Mesendoderm (in vitro differentiated cells): ENCODE measurements at regions not wholly inside any gene's neighbourhood (a gene's known extent, or its start where the extent isn't known, plus 50 kb on each side); places are given as distances from the start of the nearest gene placed in this dataset.

Source experiments
- DNase-seq: peaks from one replicate; pipeline ENCODE4 v3.0.0; 2013
- H2AK5ac ChIP-seq: 2 replicates; pipeline ENCODE4 v1.6.1; 2013; ENCODE audit warnings: low read length, inconsistent platforms
- H2BK120ac ChIP-seq: 2 replicates; pipeline ENCODE4 v1.6.1; 2013; ENCODE audit warnings: low read depth, mild to moderate bottlenecking, low read length, moderate library complexity, mixed read lengths
- H2BK15ac ChIP-seq: replicated peaks from 2 replicates; pipeline ENCODE4 v1.6.1; 2013; ENCODE audit warnings: low read depth, mild to moderate bottlenecking, moderate library complexity
- H2BK5ac ChIP-seq: 2 replicates; pipeline ENCODE4 v1.6.1; 2013; ENCODE audit warnings: low read length, inconsistent platforms
- H3K18ac ChIP-seq: 2 replicates; pipeline ENCODE4 v1.6.1; 2013; ENCODE audit warnings: mild to moderate bottlenecking, low read length, mixed read lengths
- H3K23ac ChIP-seq: one replicate; pipeline ENCODE4 v1.6.1; 2013; ENCODE audit warnings: low read length
- H3K27ac ChIP-seq: 2 replicates; pipeline ENCODE4 v1.5.1; 2013; ENCODE audit warnings: low read depth, mild to moderate bottlenecking, inconsistent platforms, low read length, moderate library complexity
- H3K27me3 ChIP-seq: 2 replicates; pipeline ENCODE4 v1.6.1; 2013; ENCODE audit warnings: low read length, control low read depth, mild to moderate bottlenecking, inconsistent platforms; ENCODE audit not compliant: insufficient read depth, poor library complexity
- H3K36me3 ChIP-seq: 2 replicates; pipeline ENCODE4 v1.6.1; 2013; ENCODE audit warnings: low read length, inconsistent platforms; ENCODE audit not compliant: control insufficient read depth, insufficient read depth
- H3K4ac ChIP-seq: one replicate; pipeline ENCODE4 v1.6.1; 2013; ENCODE audit warnings: low read depth, mild to moderate bottlenecking, low read length, moderate library complexity
- H3K4me1 ChIP-seq: 2 replicates; pipeline ENCODE4 v1.6.1; 2013; ENCODE audit warnings: low read depth, low read length, inconsistent platforms; ENCODE audit not compliant: control insufficient read depth
- H3K4me2 ChIP-seq: 2 replicates; pipeline ENCODE4 v1.6.1; 2013; ENCODE audit warnings: low read length
- H3K4me3 ChIP-seq: 2 replicates; pipeline ENCODE4 v1.5.1; 2013; ENCODE audit warnings: mild to moderate bottlenecking, low read length
- H3K56ac ChIP-seq: one replicate; pipeline ENCODE4 v1.6.1; 2013; ENCODE audit warnings: low read length
- H3K79me1 ChIP-seq: 2 replicates; pipeline ENCODE4 v1.6.1; 2013; ENCODE audit warnings: low read length, inconsistent platforms
- H3K79me2 ChIP-seq: 2 replicates; pipeline ENCODE4 v1.6.1; 2013; ENCODE audit warnings: mild to moderate bottlenecking, low read length; ENCODE audit not compliant: control insufficient read depth, insufficient read depth
- H3K9ac ChIP-seq: 2 replicates; pipeline ENCODE4 v1.6.1; 2013; ENCODE audit warnings: low read length, inconsistent platforms
- H4K5ac ChIP-seq: one replicate; pipeline ENCODE4 v1.6.1; 2013; ENCODE audit warnings: low read length
- H4K8ac ChIP-seq: one replicate; pipeline ENCODE4 v1.6.1; 2013; ENCODE audit warnings: low read depth, mild to moderate bottlenecking, control low read depth, low read length, moderate library complexity
- WGBS: extraction: QIAGEN DNeasy Blood & Tissue Kit; methylation state at CpG from one replicate; pipeline ENCODE4 v1.1.7; 2013; ENCODE audit warnings: low lambda C conversion rate, missing lambda C conversion rate; ENCODE audit not compliant: insufficient coverage; ENCODE audit errors: extremely low coverage; 5-methylcytosine and 5-hydroxymethylcytosine counted together

DNA sequence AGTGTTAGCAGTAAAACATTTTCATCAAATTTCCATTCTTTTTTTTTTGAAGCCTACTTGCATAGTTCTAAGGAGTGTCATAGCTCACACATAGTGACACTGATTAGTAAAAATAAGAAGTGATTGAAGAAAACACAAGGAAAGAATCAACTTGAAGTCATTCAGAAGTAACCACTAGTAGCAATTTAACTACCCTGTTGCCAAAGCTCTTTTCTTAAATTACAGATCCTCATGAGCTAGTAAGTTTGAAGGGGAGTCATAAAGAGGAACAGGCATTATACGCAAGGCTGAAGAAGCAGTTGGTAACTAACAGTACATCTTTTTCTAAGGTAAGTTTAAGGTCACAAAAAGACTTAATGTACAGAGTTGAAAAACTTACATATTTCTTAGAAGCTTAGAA, 332.2 kb downstream of the CHRM3 start:
- WGBS: no CpG with 5 or more reads among the region's 1 CpG
- Histone ChIP-seq H3K18ac (no peak overlapping the region), H3K4me3 (no peak overlapping the region), H3K56ac (no peak overlapping the region), H3K4me1 (no peaks in the 10 kb centered on the region), H2BK120ac (no peak overlapping the region), H3K9ac (no peak overlapping the region), H3K23ac (no peak overlapping the region), H3K27ac (no peak overlapping the region), H3K4me2 (no peak overlapping the region), H3K27me3 (no peaks in the 10 kb centered on the region), H3K36me3 (no peaks in the 10 kb centered on the region), H3K79me1 (no peaks in the 10 kb centered on the region), H3K4ac (no peak overlapping the region), H2BK5ac (no peak overlapping the region), H3K79me2 (no peaks in the 10 kb centered on the region), H4K8ac (no peak overlapping the region), H2AK5ac (no peak overlapping the region), H2BK15ac (no peak overlapping the region), H4K5ac (no peak overlapping the region)
- no peak for DNase-seq

DNA sequence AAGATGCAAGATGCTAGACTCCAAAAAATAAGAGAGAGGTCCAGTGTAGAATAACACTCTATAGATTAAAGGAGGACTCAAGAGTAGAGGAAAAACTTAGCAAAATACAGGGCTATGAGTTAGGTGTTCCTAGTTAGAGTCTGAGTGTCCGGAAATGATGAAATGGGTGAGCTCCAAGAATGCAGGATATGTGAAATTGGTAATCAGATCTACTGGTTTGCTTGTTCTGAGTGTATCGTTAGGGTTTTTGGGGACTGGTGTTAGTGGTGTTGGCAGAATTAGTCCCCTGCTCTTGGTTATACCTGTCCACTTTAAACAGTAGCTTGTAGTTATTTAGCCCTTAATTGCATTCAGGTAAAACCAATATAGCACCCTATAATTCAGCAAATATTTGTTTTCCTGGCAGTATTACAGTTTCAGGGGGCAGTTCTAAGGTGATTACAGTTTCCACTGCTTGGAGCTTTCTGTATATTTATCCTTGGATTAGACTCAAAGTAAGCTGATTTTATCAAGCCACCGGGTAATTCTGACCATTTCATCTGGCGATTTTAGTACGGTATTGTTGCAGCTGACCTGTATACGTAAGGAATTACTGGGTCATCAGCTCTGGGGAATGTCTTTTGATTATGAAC, 332.7 kb downstream of the CHRM3 start:
- DNase-seq: no peak
- Histone ChIP-seq H4K5ac (no peak overlapping the region), H2BK120ac (no peak overlapping the region), H3K27me3 (no peaks in the 10 kb centered on the region), H3K4me2 (no peak overlapping the region), H3K36me3 (no peaks in the 10 kb centered on the region), H2BK15ac (no peak overlapping the region), H3K18ac (no peak overlapping the region), H3K9ac (no peak overlapping the region), H2AK5ac (no peak overlapping the region), H3K23ac (no peak overlapping the region), H3K56ac (no peak overlapping the region), H3K4me3 (no peak overlapping the region), H3K79me2 (no peaks in the 10 kb centered on the region), H3K4ac (no peak overlapping the region), H2BK5ac (no peak overlapping the region), H3K79me1 (no peaks in the 10 kb centered on the region), H4K8ac (peak overlapping the region; percentile 76), H3K4me1 (no peaks in the 10 kb centered on the region), H3K27ac (no peak overlapping the region)
- no CpG with 5 or more reads among the region's 6 CpGs for WGBS

DNA sequence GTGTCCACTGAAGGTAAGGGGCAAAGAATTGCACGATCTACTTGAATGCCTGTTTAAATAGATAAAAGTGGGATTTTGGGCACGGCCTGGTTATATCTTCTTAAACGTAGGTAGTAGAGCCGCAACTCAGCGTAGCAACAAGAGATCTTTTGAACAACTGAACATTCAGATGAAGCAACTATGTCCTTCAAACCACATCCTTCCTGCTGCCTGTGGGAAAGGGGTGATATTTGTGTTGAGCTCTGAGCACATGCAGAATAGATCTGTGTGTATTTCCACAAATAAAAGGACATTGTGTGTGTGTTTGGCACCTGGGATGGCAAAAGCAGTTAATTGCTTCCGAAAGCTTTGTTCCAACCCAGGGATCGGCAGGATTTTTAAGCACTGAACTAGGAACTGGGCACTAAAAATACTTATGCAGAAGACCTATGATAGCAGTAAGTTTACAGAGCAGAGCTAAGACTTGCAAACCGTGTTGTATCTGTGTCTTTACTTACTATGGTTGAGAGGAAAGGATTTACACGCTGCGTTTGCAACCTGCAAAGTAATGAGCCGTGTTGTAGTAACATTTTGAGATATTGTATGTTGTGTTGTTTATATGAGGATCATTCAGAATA, 333.4 kb downstream of the CHRM3 start:
- Histone ChIP-seq H3K4me2 (no peak overlapping the region), H2BK5ac (no peak overlapping the region), H3K56ac (no peak overlapping the region), H3K36me3 (no peaks in the 10 kb centered on the region), H3K4ac (no peak overlapping the region), H3K4me3 (no peak overlapping the region), H3K79me2 (no peaks in the 10 kb centered on the region), H3K9ac (no peak overlapping the region), H2AK5ac (no peak overlapping the region), H3K4me1 (no peaks in the 10 kb centered on the region), H4K8ac (peak overlapping the region; percentile 76), H4K5ac (no peak overlapping the region), H3K18ac (no peak overlapping the region), H3K23ac (no peak overlapping the region), H3K27ac (no peak overlapping the region), H3K27me3 (no peaks in the 10 kb centered on the region), H3K79me1 (no peaks in the 10 kb centered on the region), H2BK15ac (no peak overlapping the region), H2BK120ac (no peak overlapping the region)
- 100% methylated on average over 1 of the region's 11 CpGs for WGBS
- no peak for DNase-seq

DNA sequence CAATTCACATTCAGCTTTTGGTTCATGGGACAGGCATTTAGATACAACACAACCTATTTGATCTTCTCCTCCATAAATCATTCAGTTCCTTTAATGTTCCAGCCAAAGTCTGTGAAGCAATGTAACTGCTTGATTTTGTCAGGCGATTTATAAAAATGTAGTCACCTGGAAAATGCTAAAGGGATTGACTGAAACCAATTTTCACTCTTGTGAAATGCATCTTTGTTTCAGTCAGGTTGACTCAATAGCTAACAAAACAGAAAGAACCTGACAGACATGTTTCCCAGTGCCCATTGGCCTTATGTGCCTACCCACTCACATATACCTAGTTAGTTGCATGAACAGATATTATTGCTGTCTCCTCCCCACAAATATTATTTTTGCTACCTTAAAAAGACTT, 335.7 kb downstream of the CHRM3 start:
- no CpG with 5 or more reads among the region's 1 CpG for WGBS
- DNase-seq: no peak
- Histone ChIP-seq H3K4me2 (no peak overlapping the region), H3K79me2 (no peaks in the 10 kb centered on the region), H3K4me3 (no peak overlapping the region), H3K23ac (no peak overlapping the region), H3K36me3 (no peaks in the 10 kb centered on the region), H3K27ac (no peak overlapping the region), H4K5ac (no peak overlapping the region), H3K18ac (no peak overlapping the region), H2BK5ac (no peak overlapping the region), H4K8ac (no peak overlapping the region), H3K4me1 (no peaks in the 10 kb centered on the region), H3K27me3 (no peaks in the 10 kb centered on the region), H3K4ac (no peak overlapping the region), H3K79me1 (no peaks in the 10 kb centered on the region), H2AK5ac (no peak overlapping the region), H3K56ac (no peak overlapping the region), H3K9ac (no peak overlapping the region), H2BK120ac (no peak overlapping the region), H2BK15ac (no peak overlapping the region)

DNA sequence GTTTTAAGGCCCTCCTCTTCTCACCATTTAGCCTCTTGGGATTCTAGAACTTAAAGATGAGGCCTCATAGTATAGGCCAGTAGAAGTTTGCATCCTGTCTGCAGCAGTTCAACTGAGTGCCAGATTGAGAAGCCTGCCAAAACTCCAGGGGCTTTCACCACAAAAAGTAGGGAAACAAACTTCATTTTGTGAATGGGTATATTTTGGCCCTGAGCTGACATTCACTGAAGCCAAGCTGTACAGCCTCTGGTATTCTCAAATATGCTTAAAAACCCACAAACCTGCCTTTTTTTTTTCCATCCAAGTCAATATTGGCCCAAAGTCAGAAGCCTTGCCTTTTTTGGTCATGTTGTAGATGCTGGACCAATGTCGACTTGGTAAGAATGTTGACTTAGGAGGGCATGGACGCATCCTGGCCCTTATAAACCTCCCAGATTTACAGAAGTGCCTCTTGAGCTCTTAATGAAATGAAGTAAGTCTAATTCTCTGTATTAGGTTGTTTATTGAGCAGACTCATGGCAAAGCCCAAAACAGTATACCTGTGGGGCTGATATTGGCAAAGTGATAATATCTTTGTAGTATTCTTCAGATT, 337.5 kb downstream of the CHRM3 start:
- Histone ChIP-seq H2AK5ac (no peak overlapping the region), H3K79me1 (no peaks in the 10 kb centered on the region), H3K18ac (no peak overlapping the region), H3K4me1 (no peaks in the 10 kb centered on the region), H2BK5ac (no peak overlapping the region), H3K4ac (no peak overlapping the region), H3K27me3 (no peaks in the 10 kb centered on the region), H3K56ac (no peak overlapping the region), H4K8ac (no peak overlapping the region), H3K9ac (no peak overlapping the region), H3K36me3 (no peaks in the 10 kb centered on the region), H3K23ac (no peak overlapping the region), H3K4me2 (no peak overlapping the region), H4K5ac (no peak overlapping the region), H2BK120ac (no peak overlapping the region), H3K27ac (no peak overlapping the region), H3K79me2 (no peaks in the 10 kb centered on the region), H2BK15ac (no peak overlapping the region), H3K4me3 (no peak overlapping the region)
- WGBS: no CpG with 5 or more reads among the region's 2 CpGs
- no peak for DNase-seq
